Neural cell (in vitro differentiated cells): ENCODE measurements at regions not wholly inside any gene's neighbourhood (a gene's known extent, or its start where the extent isn't known, plus 50 kb on each side); places are given as distances from the start of the nearest gene placed in this dataset.

Experiments used
- CTCF ChIP-seq: fragments of 450-650 bp; IDR thresholded peaks from 2 replicates; pipeline ENCODE4 v1.5.1; 2014; ENCODE audit warnings: antibody characterized with exemption, mild to moderate bottlenecking, moderate library complexity; ENCODE audit not compliant: poor library complexity, severe bottlenecking
- EZH2 ChIP-seq: fragments of 200-600, 300-800 bp; shearing (Covaris generic), sonication (generic); IDR thresholded peaks from 2 replicates; pipeline ENCODE4 v1.6.1; 2014; ENCODE audit warnings: antibody characterized with exemption, low read length, borderline replicate concordance, mild to moderate bottlenecking; ENCODE audit not compliant: insufficient read depth, poor library complexity, severe bottlenecking
- MXI1 ChIP-seq: fragments of 450-650 bp; conservative IDR thresholded peaks from 2 replicates; pipeline ENCODE4 v1.6.1; 2014; ENCODE audit warnings: antibody characterized with exemption, mild to moderate bottlenecking; ENCODE audit not compliant: poor library complexity, severe bottlenecking
- POLR2AphosphoS5 ChIP-seq: IDR thresholded peaks from 2 replicates; pipeline ENCODE4 v1.6.1; 2012
- RAD21 ChIP-seq: fragments of 450-650 bp; conservative IDR thresholded peaks from 2 replicates; pipeline ENCODE4 v1.6.1; 2014; ENCODE audit warnings: antibody characterized with exemption, mild to moderate bottlenecking, moderate library complexity
- REST ChIP-seq: IDR thresholded peaks from 2 replicates; pipeline ENCODE4 v1.6.1; 2012; ENCODE audit warnings: borderline replicate concordance
- SMC3 ChIP-seq: fragments of 450-650 bp; conservative IDR thresholded peaks from 2 replicates; pipeline ENCODE4 v1.6.1; 2014; ENCODE audit warnings: antibody characterized with exemption, mild to moderate bottlenecking, moderate library complexity; ENCODE audit not compliant: poor library complexity
- TAF1 ChIP-seq: IDR thresholded peaks from 2 replicates; pipeline ENCODE4 v1.6.1; 2012; ENCODE audit warnings: low read depth

GRCh38 chr9:124198331-124198730 lies 59.4 kb upstream of the NEK6 start:
- TF ChIP-seq SMC3, result no peak
- TF ChIP-seq POLR2AphosphoS5, result no peak
- TF ChIP-seq CTCF, result no peak
- TF ChIP-seq TAF1, result no peak
- no peak for TF ChIP-seq EZH2
- TF ChIP-seq RAD21, result no peak
- no peak for TF ChIP-seq MXI1
- TF ChIP-seq REST, result no peak
